ENCODE measurements at regions not wholly inside any gene's neighbourhood (a gene's known extent, or its start where the extent isn't known, plus 50 kb on each side); places are given as distances from the start of the nearest gene placed in this dataset.
"Not testable (repeated sequence)": the region's sequence is repeated elsewhere in the genome, so short reads cannot be mapped to it uniquely, and the experiment has no call there.

DNA sequence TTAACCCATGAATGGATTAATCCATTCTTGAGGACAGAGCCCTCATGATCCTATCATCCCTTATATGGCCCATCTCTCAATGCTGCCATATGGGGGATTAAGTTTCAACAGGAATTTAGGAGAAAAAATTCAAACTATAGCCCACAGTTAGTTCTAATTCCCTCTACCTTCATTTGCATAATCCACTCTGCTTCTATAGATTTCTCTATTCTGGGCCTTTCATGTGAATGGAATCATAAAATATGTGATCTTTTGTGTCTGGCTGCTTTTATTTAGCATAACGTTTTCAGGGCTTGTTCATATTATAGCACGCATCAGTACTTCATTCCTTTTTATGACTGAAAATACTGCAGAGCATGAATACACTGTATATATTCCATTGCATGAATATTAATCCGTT, 55.4 kb downstream of the CTSL start:
- POLR2A ChIA-PET: no interaction called here
- no peak for DNase-seq (ENCODE audit: unreplicated experiment)
- H3K9me3 Mint-ChIP-seq (ENCODE audit: unreplicated experiment): no peaks in the 10 kb centered on the region
- intact Hi-C loops (cut with micrococcal nuclease): no loop called here
- BruUV-seq (replicated peaks): no TSS peak
- CTCF ChIA-PET: no interaction called here
- no peaks in the 10 kb centered on the region for H3K27me3 Mint-ChIP-seq (ENCODE audit: insufficient read depth, unreplicated experiment)
- H3K27ac Mint-ChIP-seq (ENCODE audit: low read depth, unreplicated experiment): no peak overlapping the region
- TF ChIP-seq, protein P1, sequence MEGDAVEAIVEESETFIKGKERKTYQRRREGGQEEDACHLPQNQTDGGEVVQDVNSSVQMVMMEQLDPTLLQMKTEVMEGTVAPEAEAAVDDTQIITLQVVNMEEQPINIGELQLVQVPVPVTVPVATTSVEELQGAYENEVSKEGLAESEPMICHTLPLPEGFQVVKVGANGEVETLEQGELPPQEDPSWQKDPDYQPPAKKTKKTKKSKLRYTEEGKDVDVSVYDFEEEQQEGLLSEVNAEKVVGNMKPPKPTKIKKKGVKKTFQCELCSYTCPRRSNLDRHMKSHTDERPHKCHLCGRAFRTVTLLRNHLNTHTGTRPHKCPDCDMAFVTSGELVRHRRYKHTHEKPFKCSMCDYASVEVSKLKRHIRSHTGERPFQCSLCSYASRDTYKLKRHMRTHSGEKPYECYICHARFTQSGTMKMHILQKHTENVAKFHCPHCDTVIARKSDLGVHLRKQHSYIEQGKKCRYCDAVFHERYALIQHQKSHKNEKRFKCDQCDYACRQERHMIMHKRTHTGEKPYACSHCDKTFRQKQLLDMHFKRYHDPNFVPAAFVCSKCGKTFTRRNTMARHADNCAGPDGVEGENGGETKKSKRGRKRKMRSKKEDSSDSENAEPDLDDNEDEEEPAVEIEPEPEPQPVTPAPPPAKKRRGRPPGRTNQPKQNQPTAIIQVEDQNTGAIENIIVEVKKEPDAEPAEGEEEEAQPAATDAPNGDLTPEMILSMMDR (IDR thresholded peaks at IDR 0.05; ENCODE audit: unreplicated experiment): no peak
- no peaks in the 10 kb centered on the region for H3K36me3 Mint-ChIP-seq (ENCODE audit: insufficient read depth, unreplicated experiment)
- H3K4me3 Mint-ChIP-seq (ENCODE audit: unreplicated experiment): no peak overlapping the region
- H3K4me1 Mint-ChIP-seq (ENCODE audit: insufficient read depth, unreplicated experiment): no peaks in the 10 kb centered on the region

DNA sequence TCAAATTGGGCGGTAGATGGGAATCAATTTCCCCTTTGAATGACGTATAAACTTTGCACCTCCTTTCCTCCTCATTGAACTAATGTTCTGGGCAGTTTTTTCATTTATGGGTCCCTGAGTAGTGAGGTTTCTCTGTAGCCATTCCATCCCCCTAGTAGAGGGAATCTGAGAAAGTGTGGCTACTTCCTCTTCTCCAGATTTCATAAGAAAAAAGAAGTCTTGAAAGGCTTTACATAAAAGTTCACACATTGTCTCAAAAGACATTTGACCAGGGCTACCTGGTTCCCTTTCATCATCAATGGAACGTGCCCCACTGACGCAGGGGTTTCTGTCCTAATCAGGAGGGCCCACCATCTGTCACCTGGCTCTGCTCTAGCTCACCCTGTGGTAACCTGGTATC, 57.3 kb downstream of the CTSL start:
- TF ChIP-seq, protein P1 (IDR thresholded peaks at IDR 0.05; ENCODE audit: unreplicated experiment): no peak
- Mint-ChIP-seq H3K4me3 (ENCODE audit: unreplicated experiment) (no peak overlapping the region), H3K27ac (ENCODE audit: low read depth, unreplicated experiment) (no peak overlapping the region), H3K9me3 (ENCODE audit: unreplicated experiment) (no peaks in the 10 kb centered on the region), H3K4me1 (ENCODE audit: insufficient read depth, unreplicated experiment) (no peaks in the 10 kb centered on the region), H3K36me3 (ENCODE audit: insufficient read depth, unreplicated experiment) (no peaks in the 10 kb centered on the region), H3K27me3 (ENCODE audit: insufficient read depth, unreplicated experiment) (no peaks in the 10 kb centered on the region)
- no TSS peak for BruUV-seq (replicated peaks)
- DNase-seq (ENCODE audit: unreplicated experiment): no peak
- POLR2A ChIA-PET: no interaction called here
- CTCF ChIA-PET: interaction anchor here (0.6 to 0.9 kb wide), 2 partner anchors 13 to 29 kb away, joined by 3 read pairs; no protein-coding TSS in a partner anchor
- intact Hi-C loops (cut with micrococcal nuclease): no loop called here

DNA sequence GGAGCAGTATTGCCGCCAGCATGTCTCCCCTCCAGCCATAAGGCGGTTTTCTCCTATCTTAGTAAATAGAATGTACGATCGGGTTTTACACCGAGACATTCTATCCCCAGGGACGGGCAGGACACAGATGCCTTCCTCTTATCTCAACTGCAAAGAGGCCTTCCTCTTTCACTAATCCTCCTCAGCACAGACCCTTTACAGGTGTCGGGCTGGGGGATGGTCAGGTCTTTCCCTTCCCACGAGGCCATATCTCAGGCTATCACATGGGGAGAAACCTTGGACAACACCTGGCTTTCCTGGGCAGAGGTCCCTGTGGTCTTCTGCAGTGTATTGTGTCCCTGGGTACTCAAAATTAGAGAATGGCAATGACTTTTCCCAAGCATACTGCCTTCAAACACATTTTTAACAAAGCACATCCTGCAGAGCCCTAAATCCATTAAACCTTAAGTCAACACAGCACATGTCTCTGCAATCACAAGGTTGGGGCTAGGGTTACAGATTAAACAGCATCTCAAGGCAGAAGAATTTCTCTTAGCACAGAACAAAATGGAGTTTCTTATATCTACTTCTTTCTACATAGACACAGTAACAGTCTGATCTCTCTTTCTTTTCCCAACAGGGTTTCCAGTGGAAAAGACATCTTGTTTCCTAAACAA, 59.5 kb downstream of the CTSL start:
- H3K27ac Mint-ChIP-seq (ENCODE audit: low read depth, unreplicated experiment); H3K4me1 Mint-ChIP-seq (ENCODE audit: insufficient read depth, unreplicated experiment); H3K4me3 Mint-ChIP-seq (ENCODE audit: unreplicated experiment); POLR2A ChIA-PET; BruUV-seq (replicated peaks); H3K9me3 Mint-ChIP-seq (ENCODE audit: unreplicated experiment); H3K27me3 Mint-ChIP-seq (ENCODE audit: insufficient read depth, unreplicated experiment); CTCF ChIA-PET; H3K36me3 Mint-ChIP-seq (ENCODE audit: insufficient read depth, unreplicated experiment); DNase-seq (ENCODE audit: unreplicated experiment); intact Hi-C loops (cut with micrococcal nuclease): not testable (repeated sequence)

DNA sequence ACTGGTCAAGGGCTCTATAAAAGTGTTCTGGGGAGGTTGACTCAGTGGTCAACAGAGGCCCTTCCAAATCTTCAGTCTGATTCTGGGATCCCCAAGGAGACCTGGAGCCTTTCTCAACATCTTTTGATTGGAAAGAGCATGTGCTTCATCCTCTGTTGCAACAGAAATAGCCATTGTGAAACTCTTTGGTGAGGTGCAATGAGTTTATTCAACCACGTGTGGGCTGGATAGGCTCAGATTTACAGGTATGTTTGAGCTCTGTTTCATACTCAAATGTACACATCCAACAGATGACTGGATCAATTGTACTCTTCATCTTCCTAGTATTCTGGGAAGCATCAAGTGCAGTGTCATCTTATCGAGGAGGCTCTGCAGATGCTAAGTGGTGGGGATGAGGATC, 60.5 kb downstream of the CTSL start:
- no peaks in the 10 kb centered on the region for H3K4me1 Mint-ChIP-seq (ENCODE audit: insufficient read depth, unreplicated experiment)
- TF ChIP-seq, protein P1 (IDR thresholded peaks at IDR 0.05; ENCODE audit: unreplicated experiment): no peak
- no peak overlapping the region for H3K27ac Mint-ChIP-seq (ENCODE audit: low read depth, unreplicated experiment)
- BruUV-seq (replicated peaks): no TSS peak
- CTCF ChIA-PET: interaction anchor here (0.8 to 1.1 kb wide), 2 partner anchors 16 to 26 kb away, joined by 5 to 6 read pairs; no protein-coding TSS in a partner anchor
- H3K36me3 Mint-ChIP-seq (ENCODE audit: insufficient read depth, unreplicated experiment): no peaks in the 10 kb centered on the region
- no peaks in the 10 kb centered on the region for H3K9me3 Mint-ChIP-seq (ENCODE audit: unreplicated experiment)
- no peak overlapping the region for H3K4me3 Mint-ChIP-seq (ENCODE audit: unreplicated experiment)
- peak; percentile 43 for DNase-seq (ENCODE audit: unreplicated experiment)
- POLR2A ChIA-PET: interaction anchor here (0.9 to 1.5 kb wide), 3 partner anchors 20 to 102 kb away, joined by 3 to 4 read pairs (median 3); partner anchors contain the start of gene CTSL
- no peaks in the 10 kb centered on the region for H3K27me3 Mint-ChIP-seq (ENCODE audit: insufficient read depth, unreplicated experiment)
- intact Hi-C loops (cut with micrococcal nuclease): no loop called here
